HG02852 (cell line): ENCODE measurements at regions not wholly inside any gene's neighbourhood (a gene's known extent, or its start where the extent isn't known, plus 50 kb on each side); places are given as distances from the start of the nearest gene placed in this dataset.
A peak's percentile ranks its signal among the peaks of the same experiment; 100 is the strongest.
"Not testable (repeated sequence)": the region's sequence is repeated elsewhere in the genome, so short reads cannot be mapped to it uniquely, and the experiment has no call there.

ENCODE experiments used
- ATAC-seq: cut with Tn5 transposase; IDR thresholded peaks from one replicate; pipeline ENCODE4 v1.9.1; 2021; ENCODE audit warnings: mild to moderate bottlenecking, moderate library complexity; ENCODE audit not compliant: unreplicated experiment

- no peak for ATAC-seq
These were observed 73.4 kb downstream of the FGD2 start for GRCh38 chr6:37078814-37079213.

- no peak for ATAC-seq
These were observed 75.7 kb downstream of the FGD2 start for GRCh38 chr6:37081042-37081607.

- ATAC-seq: no peak
These were observed 77.1 kb downstream of the FGD2 start for GRCh38 chr6:37082390-37083130.

- ATAC-seq: no peak
These were observed 78.0 kb downstream of the FGD2 start for GRCh38 chr6:37083243-37084138.

GRCh38 chr6:37084665-37085064 lies 79.2 kb downstream of the FGD2 start:
- not testable (repeated sequence) for ATAC-seq

GRCh38 chr6:37085198-37085597 lies 79.7 kb downstream of the FGD2 start:
- no peak for ATAC-seq

GRCh38 chr6:37088897-37089296 lies 81.1 kb upstream of the PIM1 start:
- ATAC-seq: no peak

- ATAC-seq: no peak
These were observed 80.2 kb upstream of the PIM1 start for GRCh38 chr6:37089783-37090182.

GRCh38 chr6:37091104-37091503 lies 78.8 kb upstream of the PIM1 start:
- ATAC-seq: not testable (repeated sequence)

GRCh38 chr6:37091586-37091985 lies 78.4 kb upstream of the PIM1 start:
- not testable (repeated sequence) for ATAC-seq

GRCh38 chr6:37092923-37093727 lies 76.8 kb upstream of the PIM1 start:
- ATAC-seq: no peak

GRCh38 chr6:37093728-37094069 lies 76.3 kb upstream of the PIM1 start:
- no peak for ATAC-seq

GRCh38 chr6:37095997-37096396 lies 74.0 kb upstream of the PIM1 start:
- no peak for ATAC-seq

GRCh38 chr6:37097335-37097734 lies 72.6 kb upstream of the PIM1 start:
- no peak for ATAC-seq

- no peak for ATAC-seq
These were observed 70.5 kb upstream of the PIM1 start for GRCh38 chr6:37099442-37099841.

GRCh38 chr6:37100745-37101144 lies 69.2 kb upstream of the PIM1 start:
- ATAC-seq: no peak

GRCh38 chr6:37101991-37102298 lies 68.0 kb upstream of the PIM1 start:
- ATAC-seq: no peak

- ATAC-seq: peak; percentile 84
These were observed 67.4 kb upstream of the PIM1 start for GRCh38 chr6:37102299-37103168.

- no peak for ATAC-seq
These were observed 66.5 kb upstream of the PIM1 start for GRCh38 chr6:37103169-37104039.
